ENCODE measurements at regions not wholly inside any gene's neighbourhood (a gene's known extent, or its start where the extent isn't known, plus 50 kb on each side); places are given as distances from the start of the nearest gene placed in this dataset.
"Not testable (repeated sequence)": the region's sequence is repeated elsewhere in the genome, so short reads cannot be mapped to it uniquely, and the experiment has no call there.

GRCh38 chr1:213541641-213542040 lies 446.1 kb upstream of the PROX1 start:
- Mint-ChIP-seq H3K27ac (no peak overlapping the region), H3K4me3 (no peak overlapping the region), H3K36me3 (ENCODE audit: low read depth) (no peaks in the 10 kb centered on the region), H3K9me3 (no peaks in the 10 kb centered on the region), H3K27me3 (ENCODE audit: insufficient read depth) (peaks cover 2% of the 10 kb centered on the region), H3K4me1 (ENCODE audit: low read depth) (no peaks in the 10 kb centered on the region)
- no peak for DNase-seq (ENCODE audit: low spot score)
- intact Hi-C loops (cut with micrococcal nuclease) = no loop called here

- H3K4me1 Mint-ChIP-seq (ENCODE audit: low read depth); H3K9me3 Mint-ChIP-seq; H3K27ac Mint-ChIP-seq; DNase-seq (ENCODE audit: low spot score); H3K4me3 Mint-ChIP-seq; intact Hi-C loops (cut with micrococcal nuclease); H3K36me3 Mint-ChIP-seq (ENCODE audit: low read depth); H3K27me3 Mint-ChIP-seq (ENCODE audit: insufficient read depth): not testable (repeated sequence)
These were observed 442.6 kb upstream of the PROX1 start for GRCh38 chr1:213545181-213545580.

- no peak for DNase-seq (ENCODE audit: low spot score)
- Mint-ChIP-seq H3K9me3 (no peaks in the 10 kb centered on the region), H3K27ac (no peak overlapping the region), H3K4me3 (no peak overlapping the region), H3K4me1 (ENCODE audit: low read depth) (no peaks in the 10 kb centered on the region), H3K36me3 (ENCODE audit: low read depth) (no peaks in the 10 kb centered on the region), H3K27me3 (ENCODE audit: insufficient read depth) (no peaks in the 10 kb centered on the region)
- intact Hi-C loops (cut with micrococcal nuclease) = no loop called here
These were observed 437.8 kb upstream of the PROX1 start for GRCh38 chr1:213549982-213550381.

GRCh38 chr1:213550804-213551203 lies 437.0 kb upstream of the PROX1 start:
- H3K4me1 Mint-ChIP-seq (ENCODE audit: low read depth) = no peaks in the 10 kb centered on the region
- H3K36me3 Mint-ChIP-seq (ENCODE audit: low read depth) = no peaks in the 10 kb centered on the region
- H3K9me3 Mint-ChIP-seq = no peaks in the 10 kb centered on the region
- H3K27ac Mint-ChIP-seq = no peak overlapping the region
- H3K4me3 Mint-ChIP-seq = no peak overlapping the region
- no peaks in the 10 kb centered on the region for H3K27me3 Mint-ChIP-seq (ENCODE audit: insufficient read depth)
- DNase-seq (ENCODE audit: low spot score) = no peak
- intact Hi-C loops (cut with micrococcal nuclease) = no loop called here

- intact Hi-C loops (cut with micrococcal nuclease) = no loop called here
- no peaks in the 10 kb centered on the region for H3K4me1 Mint-ChIP-seq (ENCODE audit: low read depth)
- H3K36me3 Mint-ChIP-seq (ENCODE audit: low read depth) = no peaks in the 10 kb centered on the region
- no peaks in the 10 kb centered on the region for H3K9me3 Mint-ChIP-seq
- H3K27ac Mint-ChIP-seq = no peak overlapping the region
- no peak for DNase-seq (ENCODE audit: low spot score)
- no peak overlapping the region for H3K4me3 Mint-ChIP-seq
- H3K27me3 Mint-ChIP-seq (ENCODE audit: insufficient read depth) = no peaks in the 10 kb centered on the region
These were observed 435.7 kb upstream of the PROX1 start for GRCh38 chr1:213552045-213552444.

- Mint-ChIP-seq H3K9me3 (peaks cover 3% of the 10 kb centered on the region), H3K27me3 (ENCODE audit: insufficient read depth) (peaks cover 2% of the 10 kb centered on the region)
These were observed 427.5 kb upstream of the PROX1 start for GRCh38 chr1:213560226-213560625.

GRCh38 chr1:213561870-213562269 lies 425.9 kb upstream of the PROX1 start:
- Mint-ChIP-seq H3K27me3 (ENCODE audit: insufficient read depth) (peaks cover 5% of the 10 kb centered on the region), H3K36me3 (ENCODE audit: low read depth) (no peaks in the 10 kb centered on the region), H3K27ac (no peak overlapping the region), H3K4me3 (no peak overlapping the region), H3K9me3 (peaks cover 3% of the 10 kb centered on the region), H3K4me1 (ENCODE audit: low read depth) (no peaks in the 10 kb centered on the region)
- no peak for DNase-seq (ENCODE audit: low spot score)
- intact Hi-C loops (cut with micrococcal nuclease) = no loop called here

More at GRCh38 chr1:213560226-213560625, 427.5 kb upstream of the PROX1 start:
- no peak for DNase-seq (ENCODE audit: low spot score)
- H3K4me1 Mint-ChIP-seq (ENCODE audit: low read depth) = no peaks in the 10 kb centered on the region
- H3K27ac Mint-ChIP-seq = no peak overlapping the region
- no peaks in the 10 kb centered on the region for H3K36me3 Mint-ChIP-seq (ENCODE audit: low read depth)
- H3K4me3 Mint-ChIP-seq = no peak overlapping the region
- intact Hi-C loops (cut with micrococcal nuclease) = no loop called here

GRCh38 chr1:213564215-213564659 lies 423.5 kb upstream of the PROX1 start:
- no peaks in the 10 kb centered on the region for H3K4me1 Mint-ChIP-seq (ENCODE audit: low read depth)
- peaks cover 3% of the 10 kb centered on the region for H3K9me3 Mint-ChIP-seq
- no peak overlapping the region for H3K4me3 Mint-ChIP-seq
- intact Hi-C loops (cut with micrococcal nuclease) = no loop called here
- peaks cover 5% of the 10 kb centered on the region for H3K27me3 Mint-ChIP-seq (ENCODE audit: insufficient read depth)
- no peak for DNase-seq (ENCODE audit: low spot score)
- H3K36me3 Mint-ChIP-seq (ENCODE audit: low read depth) = no peaks in the 10 kb centered on the region
- H3K27ac Mint-ChIP-seq = no peak overlapping the region

- intact Hi-C loops (cut with micrococcal nuclease) = no loop called here
- no peak overlapping the region for H3K27ac Mint-ChIP-seq
- peaks cover 3% of the 10 kb centered on the region for H3K9me3 Mint-ChIP-seq
- H3K27me3 Mint-ChIP-seq (ENCODE audit: insufficient read depth) = peaks cover 2% of the 10 kb centered on the region
- H3K36me3 Mint-ChIP-seq (ENCODE audit: low read depth) = no peaks in the 10 kb centered on the region
- no peak overlapping the region for H3K4me3 Mint-ChIP-seq
- DNase-seq (ENCODE audit: low spot score) = no peak
- no peaks in the 10 kb centered on the region for H3K4me1 Mint-ChIP-seq (ENCODE audit: low read depth)
These were observed 418.6 kb upstream of the PROX1 start for GRCh38 chr1:213568929-213569815.

- no peak overlapping the region for H3K4me3 Mint-ChIP-seq
- no peaks in the 10 kb centered on the region for H3K4me1 Mint-ChIP-seq (ENCODE audit: low read depth)
- intact Hi-C loops (cut with micrococcal nuclease) = no loop called here
- H3K27ac Mint-ChIP-seq = no peak overlapping the region
- no peaks in the 10 kb centered on the region for H3K36me3 Mint-ChIP-seq (ENCODE audit: low read depth)
- H3K27me3 Mint-ChIP-seq (ENCODE audit: insufficient read depth) = peaks cover 2% of the 10 kb centered on the region
- no peak for DNase-seq (ENCODE audit: low spot score)
- peaks cover under 1% of the 10 kb centered on the region for H3K9me3 Mint-ChIP-seq
These were observed 418.0 kb upstream of the PROX1 start for GRCh38 chr1:213569816-213570150.

- Mint-ChIP-seq H3K27ac (no peak overlapping the region), H3K4me3 (no peak overlapping the region), H3K36me3 (ENCODE audit: low read depth) (no peaks in the 10 kb centered on the region), H3K4me1 (ENCODE audit: low read depth) (no peaks in the 10 kb centered on the region), H3K27me3 (ENCODE audit: insufficient read depth) (peaks cover 2% of the 10 kb centered on the region), H3K9me3 (no peaks in the 10 kb centered on the region)
- intact Hi-C loops (cut with micrococcal nuclease) = no loop called here
- no peak for DNase-seq (ENCODE audit: low spot score)
These were observed 417.3 kb upstream of the PROX1 start for GRCh38 chr1:213570487-213570886.

- no peak for DNase-seq (ENCODE audit: low spot score)
- H3K36me3 Mint-ChIP-seq (ENCODE audit: low read depth) = no peaks in the 10 kb centered on the region
- peaks cover 1% of the 10 kb centered on the region for H3K27me3 Mint-ChIP-seq (ENCODE audit: insufficient read depth)
- no peak overlapping the region for H3K27ac Mint-ChIP-seq
- H3K4me3 Mint-ChIP-seq = no peak overlapping the region
- H3K9me3 Mint-ChIP-seq = no peaks in the 10 kb centered on the region
- H3K4me1 Mint-ChIP-seq (ENCODE audit: low read depth) = no peaks in the 10 kb centered on the region
- intact Hi-C loops (cut with micrococcal nuclease) = no loop called here
These were observed 416.4 kb upstream of the PROX1 start for GRCh38 chr1:213571419-213571818.

- no peak for DNase-seq (ENCODE audit: low spot score)
- Mint-ChIP-seq H3K36me3 (ENCODE audit: low read depth) (no peaks in the 10 kb centered on the region), H3K27me3 (ENCODE audit: insufficient read depth) (no peaks in the 10 kb centered on the region), H3K27ac (no peak overlapping the region), H3K4me1 (ENCODE audit: low read depth) (no peaks in the 10 kb centered on the region), H3K9me3 (no peaks in the 10 kb centered on the region), H3K4me3 (no peak overlapping the region)
- intact Hi-C loops (cut with micrococcal nuclease) = no loop called here
These were observed 415.9 kb upstream of the PROX1 start for GRCh38 chr1:213571843-213572242.
